H1 (cell line): ENCODE measurements at regions not wholly inside any gene's neighbourhood (a gene's known extent, or its start where the extent isn't known, plus 50 kb on each side); places are given as distances from the start of the nearest gene placed in this dataset.

ENCODE experiments used
- CTCF ChIA-PET: fragments of 300-600 bp; sonication (Branson Sonifier 250); formaldehyde crosslinking; loops from one replicate; lab custom pipeline; 2021; ENCODE audit not compliant: partially characterized antibody; lab: Charles Lee
- POLR2A ChIA-PET: fragments of 300-600 bp; sonication (Branson Sonifier 250); formaldehyde crosslinking; loops from one replicate; lab custom pipeline; 2021; ENCODE audit warnings: inconsistent platforms; ENCODE audit not compliant: partially characterized antibody; lab: Charles Lee
- DNase-seq, 2 experiments: peaks; one replicate each; pipeline versions ENCODE4 v3.0.0 to v3.0.0-alpha.2; 2010 to 2022; ENCODE audit warnings: low spot score in 2 of 2, low read depth in 1 of 2, mixed read lengths in 1 of 2
- FAIRE-seq: peaks from 2 replicates; lab custom pipeline; 2011; peaks lifted over from hg19 to GRCh38; lab: Jason Lieb, UNC
- H2AFZ ChIP-seq: 2 replicates; pipeline ENCODE4 v1.8.1; 2012; ENCODE audit warnings: low read length, inconsistent platforms
- H2AK5ac ChIP-seq: 2 replicates; pipeline ENCODE4 v1.6.1; 2013; ENCODE audit warnings: low read depth, low read length
- H2BK120ac ChIP-seq: replicated peaks from 2 replicates; pipeline ENCODE3; 2013; ENCODE audit warnings: low read depth, low read length, inconsistent platforms
- H2BK12ac ChIP-seq: 2 replicates; pipeline ENCODE4 v1.6.1; 2013; ENCODE audit warnings: low read depth, low read length
- H2BK15ac ChIP-seq: 2 replicates; pipeline ENCODE4 v1.6.1; 2013; ENCODE audit warnings: low read length
- H2BK20ac ChIP-seq: 2 replicates; pipeline ENCODE4 v1.6.1; 2013; ENCODE audit warnings: low read length
- H2BK5ac ChIP-seq: 2 replicates; pipeline ENCODE4 v1.6.1; 2013; ENCODE audit warnings: low read depth, low read length
- H3K14ac ChIP-seq: 2 replicates; pipeline ENCODE4 v1.6.1; 2013; ENCODE audit warnings: inconsistent platforms; ENCODE audit not compliant: insufficient read length
- H3K18ac ChIP-seq: 2 replicates; pipeline ENCODE4 v1.6.1; 2013; ENCODE audit warnings: low read length; ENCODE audit errors: extremely low read depth
- H3K23ac ChIP-seq: 2 replicates; pipeline ENCODE4 v1.6.1; 2013; ENCODE audit warnings: inconsistent platforms; ENCODE audit not compliant: insufficient read length
- H3K23me2 ChIP-seq: 2 replicates; pipeline ENCODE4 v1.6.1; 2013; ENCODE audit warnings: low read depth, low read length
- H3K27ac ChIP-seq: 2 replicates; pipeline ENCODE4 v1.6.1; 2011; ENCODE audit warnings: low read depth, low read length, inconsistent platforms
- H3K27me3 ChIP-seq, 4 experiments: replicated peaks in 1 of 4; 1 replicate in 1 of 4; 2 replicates in 3 of 4; pipeline versions ENCODE4 v1.6.1 to v1.8.1; 2011 to 2013; ENCODE audit warnings: low read length in 3 of 4, mild to moderate bottlenecking in 3 of 4, inconsistent platforms in 2 of 4, mixed read lengths in 2 of 4, moderate library complexity in 1 of 4; ENCODE audit not compliant: control insufficient read depth in 3 of 4, insufficient read depth in 3 of 4; ENCODE audit errors: extremely low read depth in 1 of 4
- H3K36me3 ChIP-seq, 4 experiments: 2 replicates each; pipeline versions ENCODE4 v1.6.1 to v1.8.1; 2011 to 2013; ENCODE audit warnings: mild to moderate bottlenecking in 4 of 4, low read length in 3 of 4, moderate library complexity in 2 of 4, control low read depth in 1 of 4, inconsistent platforms in 1 of 4; ENCODE audit not compliant: insufficient read depth in 4 of 4, control insufficient read depth in 2 of 4
- H3K4ac ChIP-seq: replicated peaks from 2 replicates; pipeline ENCODE3; 2013; ENCODE audit warnings: low read length, low read depth, mixed read lengths, inconsistent platforms; ENCODE audit not compliant: insufficient read length
- H3K4me1 ChIP-seq, 4 experiments: replicated peaks in 1 of 4; 1 replicate in 1 of 4; 2 replicates in 3 of 4; pipeline versions ENCODE4 v1.6.1 to v1.8.1; 2011 to 2013; ENCODE audit warnings: low read length in 3 of 4, inconsistent platforms in 2 of 4, mixed read lengths in 1 of 4; ENCODE audit not compliant: insufficient read depth in 4 of 4, control insufficient read depth in 3 of 4
- H3K4me2 ChIP-seq, 2 experiments: 2 replicates each; pipeline versions ENCODE4 v1.6.1 to v1.8.1; 2011 to 2013; ENCODE audit warnings: low read depth in 2 of 2, low read length in 2 of 2, control low read depth in 1 of 2, inconsistent platforms in 1 of 2, mild to moderate bottlenecking in 1 of 2; ENCODE audit not compliant: insufficient read depth in 1 of 2
- H3K4me3 ChIP-seq, 4 experiments: fragments of 200-600, 300-600 bp in 1 of 4; sonication (generic), shearing (Covaris generic), sonication (Bioruptor Twin) in 1 of 4; 2 replicates each; pipeline versions ENCODE4 v1.5.1 to v1.8.1; 2011 to 2016; ENCODE audit warnings: low read length in 4 of 4, low read depth in 3 of 4, control low read depth in 2 of 4, inconsistent platforms in 2 of 4, mild to moderate bottlenecking in 2 of 4, mixed read lengths in 1 of 4, moderate library complexity in 1 of 4; ENCODE audit not compliant: insufficient read depth in 2 of 4; ENCODE audit errors: extremely low read depth in 1 of 4
- H3K56ac ChIP-seq: replicated peaks from 2 replicates; pipeline ENCODE3; 2013; ENCODE audit warnings: low read depth, mild to moderate bottlenecking, mixed read lengths, low read length, inconsistent platforms; ENCODE audit not compliant: insufficient read length
- H3K79me1 ChIP-seq: 2 replicates; pipeline ENCODE4 v1.6.1; 2013; ENCODE audit warnings: low read depth, low read length, control low read depth
- H3K79me2 ChIP-seq, 2 experiments: 2 replicates each; pipeline versions ENCODE4 v1.6.1 to v1.8.1; 2012 to 2013; ENCODE audit warnings: low read length in 2 of 2, mild to moderate bottlenecking in 2 of 2, inconsistent platforms in 1 of 2; ENCODE audit not compliant: insufficient read depth in 2 of 2, control insufficient read depth in 1 of 2
- H3K9ac ChIP-seq, 4 experiments: replicated peaks in 1 of 4; 1 replicate in 1 of 4; 2 replicates in 3 of 4; pipeline versions ENCODE4 v1.6.1 to v1.8.1; 2011 to 2013; ENCODE audit warnings: low read depth in 3 of 4, low read length in 3 of 4, control low read depth in 2 of 4, mild to moderate bottlenecking in 2 of 4, moderate library complexity in 2 of 4, inconsistent platforms in 1 of 4; ENCODE audit errors: extremely low read depth in 1 of 4
- H3K9me3 ChIP-seq, 2 experiments: 2 replicates each; pipeline versions ENCODE4 v1.6.1 to v1.8.1; 2012 to 2013; ENCODE audit warnings: mild to moderate bottlenecking in 2 of 2, moderate library complexity in 2 of 2, control low read depth in 1 of 2, inconsistent platforms in 1 of 2, low read depth in 1 of 2, low read length in 1 of 2, mixed read lengths in 1 of 2; ENCODE audit not compliant: insufficient read depth in 2 of 2
- H4K20me1 ChIP-seq, 2 experiments: replicated peaks in 1 of 2; 2 replicates each; pipeline versions ENCODE3 to v1.8.1; 2011 to 2013; ENCODE audit warnings: inconsistent platforms in 2 of 2, low read length in 2 of 2, mild to moderate bottlenecking in 1 of 2; ENCODE audit not compliant: insufficient read depth in 2 of 2, control insufficient read depth in 1 of 2
- H4K5ac ChIP-seq: 2 replicates; pipeline ENCODE4 v1.6.1; 2013; ENCODE audit warnings: low read length, low read depth, mixed read lengths, inconsistent platforms; ENCODE audit not compliant: insufficient read length
- H4K8ac ChIP-seq: 2 replicates; pipeline ENCODE4 v1.8.0; 2013; ENCODE audit warnings: mild to moderate bottlenecking, moderate library complexity, low read length, inconsistent platforms; ENCODE audit not compliant: insufficient read depth; ENCODE audit errors: extremely low read depth
- H4K91ac ChIP-seq: replicated peaks from 2 replicates; pipeline ENCODE3; 2013; ENCODE audit warnings: low read length, mixed read lengths, inconsistent platforms; ENCODE audit not compliant: insufficient read length
- NANOG ChIP-seq: IDR thresholded peaks from 2 replicates; pipeline ENCODE4 v1.6.1; 2011; ENCODE audit warnings: low read length, low read depth, mild to moderate bottlenecking, inconsistent platforms; ENCODE audit not compliant: insufficient read depth, poor library complexity, severe bottlenecking
- POLR2AphosphoS5 ChIP-seq: IDR thresholded peaks from 2 replicates; pipeline ENCODE4 v1.6.1; 2011; ENCODE audit warnings: low read depth, low read length
- RAD21 ChIP-seq, 2 experiments: IDR thresholded peaks in 1 of 2; conservative IDR thresholded peaks in 1 of 2; 2 replicates each; pipeline ENCODE4 v1.6.1; 2011; ENCODE audit warnings: low read depth in 2 of 2, low read length in 2 of 2, improper control_type of control experiment in 1 of 2, inconsistent platforms in 1 of 2, mild to moderate bottlenecking in 1 of 2, moderate library complexity in 1 of 2
- TEAD4 ChIP-seq: IDR thresholded peaks from 2 replicates; pipeline ENCODE4 v1.6.1; 2012; ENCODE audit warnings: low read depth, low read length, inconsistent platforms, mixed read lengths
- WGBS, 2 experiments: shearing (Covaris generic) in 1 of 2; methylation state at CpG; one replicate each; pipeline versions ENCODE4 v1.1.6 to v1.1.7; 2013 to 2015; ENCODE audit warnings: low lambda C conversion rate in 2 of 2, mixed read lengths in 2 of 2, inconsistent platforms in 1 of 2, low coverage in 1 of 2, missing lambda C conversion rate in 1 of 2; ENCODE audit not compliant: insufficient replicate concordance in 2 of 2, insufficient coverage in 1 of 2, insufficient read length in 1 of 2; ENCODE audit errors: extremely low coverage in 1 of 2, missing lambda C conversion rate in 1 of 2; 5-methylcytosine and 5-hydroxymethylcytosine counted together
- TF ChIP-seq, protein P1 (sequence below), 3 experiments: IDR thresholded peaks; 1 replicate in 2 of 3; 2 replicates in 1 of 3; pipeline versions ENCODE4 v1.5.1 to v1.6.1; 2011; ENCODE audit warnings: low read length in 3 of 3, mild to moderate bottlenecking in 3 of 3, inconsistent platforms in 2 of 3, low read depth in 1 of 3, moderate library complexity in 1 of 3; ENCODE audit not compliant: insufficient read depth in 1 of 3; ENCODE audit errors: control extremely low read depth in 1 of 3

DNA sequence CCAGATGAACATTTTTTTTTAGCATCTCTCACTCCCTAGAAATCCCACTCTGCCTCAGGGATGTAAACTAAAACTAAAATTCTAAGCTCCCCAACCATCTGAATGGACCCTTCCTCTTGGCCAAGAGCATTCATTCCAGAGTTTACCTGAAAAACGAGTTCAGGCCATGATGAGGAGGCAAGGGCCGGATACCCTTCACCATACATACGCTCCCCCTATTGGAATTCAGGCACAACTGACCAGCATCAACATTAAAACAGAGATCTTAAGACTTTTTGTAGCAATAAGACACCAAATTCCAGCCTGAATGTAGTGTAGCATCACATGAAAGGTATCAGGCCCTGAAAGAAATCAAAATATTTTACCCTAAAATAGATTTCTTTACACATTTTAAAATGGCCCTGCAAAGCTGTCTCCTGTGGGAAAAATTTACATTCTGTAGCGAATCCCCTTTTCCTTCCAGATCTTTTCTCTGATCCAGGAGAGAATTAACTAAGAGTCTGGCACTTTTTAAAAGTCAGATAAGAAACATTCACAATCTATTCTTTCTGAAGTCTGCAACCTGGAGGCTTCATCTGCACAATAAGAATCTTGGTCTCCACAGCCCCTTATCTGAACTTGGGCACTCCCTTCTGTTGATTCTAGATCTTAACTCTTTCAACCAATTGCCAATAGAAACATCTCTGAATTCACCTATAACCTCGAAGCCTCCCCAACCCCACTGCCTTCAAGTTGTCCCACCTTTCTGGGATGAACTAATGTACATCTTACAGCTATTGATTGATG, 888.5 kb downstream of the UQCRFS1 start:
- Histone ChIP-seq H4K20me1 (no peaks in the 10 kb centered on the region), H2BK20ac (no peak overlapping the region), H4K5ac (no peak overlapping the region), H2BK15ac (no peak overlapping the region), H3K79me1 (no peaks in the 10 kb centered on the region), H2AK5ac (no peak overlapping the region), H3K27me3 (no peaks in the 10 kb centered on the region), H4K8ac (no peak overlapping the region), H3K9me3 (0 out of 4 replicates have a peak, but pooled peaks cover 0 to 2% of the 10 kb centered on the region in 2 experiments), H3K4ac (no peak overlapping the region), H3K9ac (no peak overlapping the region), H3K4me2 (no peak overlapping the region), H3K23ac (no peak overlapping the region), H3K18ac (no peak overlapping the region), H4K91ac (no peak overlapping the region), H2BK5ac (no peak overlapping the region), H2BK12ac (no peak overlapping the region), H3K56ac (no peak overlapping the region), H3K4me3 (no peak overlapping the region), H3K14ac (no peak overlapping the region), H2BK120ac (no peak overlapping the region), H3K27ac (no peak overlapping the region), H3K23me2 (no peaks in the 10 kb centered on the region), H3K4me1 (peaks cover 0 to 6% (median 5%) of the 10 kb centered on the region in 4 experiments; a peak in 3 of 7 replicates), H3K79me2 (no peaks in the 10 kb centered on the region), H2AFZ (peak overlapping the region; percentile 81), H3K36me3 (no peaks in the 10 kb centered on the region)
- 71% methylated on average over 5 of the region's 5 CpGs; no CpG with 5 or more reads in 1 of the 2 experiments for WGBS, 2 experiments
- CTCF ChIA-PET, result interaction anchor here (0.5 to 20.3 kb wide), 46 partner anchors 9 to 559 kb away, joined by 3 to 289 read pairs (median 4); no protein-coding TSS in a partner anchor
- DNase-seq (no peak), FAIRE-seq (no peak)
- peak; percentile 35; the same call in 1 of the 2 replicates for TF ChIP-seq TEAD4
- TF ChIP-seq RAD21 (IDR thresholded peaks at IDR 0.05 in 1 of 2, conservative IDR thresholded peaks at IDR 0.05 in 1 of 2; ENCODE audit: low read depth in 2 of 2, low read length in 2 of 2), result peak; percentile 64 to 69
- TF ChIP-seq POLR2AphosphoS5, result no peak
- TF ChIP-seq NANOG, result no peak
- TF ChIP-seq, protein P1, sequence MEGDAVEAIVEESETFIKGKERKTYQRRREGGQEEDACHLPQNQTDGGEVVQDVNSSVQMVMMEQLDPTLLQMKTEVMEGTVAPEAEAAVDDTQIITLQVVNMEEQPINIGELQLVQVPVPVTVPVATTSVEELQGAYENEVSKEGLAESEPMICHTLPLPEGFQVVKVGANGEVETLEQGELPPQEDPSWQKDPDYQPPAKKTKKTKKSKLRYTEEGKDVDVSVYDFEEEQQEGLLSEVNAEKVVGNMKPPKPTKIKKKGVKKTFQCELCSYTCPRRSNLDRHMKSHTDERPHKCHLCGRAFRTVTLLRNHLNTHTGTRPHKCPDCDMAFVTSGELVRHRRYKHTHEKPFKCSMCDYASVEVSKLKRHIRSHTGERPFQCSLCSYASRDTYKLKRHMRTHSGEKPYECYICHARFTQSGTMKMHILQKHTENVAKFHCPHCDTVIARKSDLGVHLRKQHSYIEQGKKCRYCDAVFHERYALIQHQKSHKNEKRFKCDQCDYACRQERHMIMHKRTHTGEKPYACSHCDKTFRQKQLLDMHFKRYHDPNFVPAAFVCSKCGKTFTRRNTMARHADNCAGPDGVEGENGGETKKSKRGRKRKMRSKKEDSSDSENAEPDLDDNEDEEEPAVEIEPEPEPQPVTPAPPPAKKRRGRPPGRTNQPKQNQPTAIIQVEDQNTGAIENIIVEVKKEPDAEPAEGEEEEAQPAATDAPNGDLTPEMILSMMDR (IDR thresholded peaks at IDR 0.05; ENCODE audit: control extremely low read depth in 1 of 3, insufficient read depth in 1 of 3, low read depth in 1 of 3, low read length in 3 of 3), result peak; percentile 39 to 67 (median 63)
- POLR2A ChIA-PET, result no interaction called here
